GM12878 (cell line): ENCODE measurements at regions not wholly inside any gene's neighbourhood (a gene's known extent, or its start where the extent isn't known, plus 50 kb on each side); places are given as distances from the start of the nearest gene placed in this dataset.

Experiments
- ATAC-seq: fragments of 200-7000 bp; cut with Tn5 transposase; 3 replicates; pipeline ENCODE4 v1.9.1; 2020; ENCODE audit warnings: mild to moderate bottlenecking, moderate library complexity
- BruUV-seq: library from RNA; stranded (reverse); fragments of 400-500 nt; replicated peaks from 2 replicates; lab custom pipeline; 2021; lab: Mats Ljungman, UMichigan
- CTCF ChIA-PET: fragments of 300-600 bp; sonication (Branson Sonifier 250); formaldehyde crosslinking; extraction: SDS; loops from one replicate; lab custom pipeline; 2021; ENCODE audit warnings: inconsistent platforms; lab: Yijun Ruan, JAX
- POLR2A ChIA-PET: fragments of 350-600 bp; formaldehyde crosslinking; extraction: SDS; loops from one replicate; lab custom pipeline; 2021; ENCODE audit warnings: inconsistent platforms; lab: Charles Lee
- RAD21 ChIA-PET: fragments of 300-600 bp; sonication (Branson Sonifier 250); formaldehyde crosslinking; loops from one replicate; lab custom pipeline; 2023; ENCODE audit warnings: antibody characterized with exemption; ENCODE audit not compliant: unreplicated experiment; lab: Charles Lee
- SMC1A ChIA-PET: fragments of 300-600 bp; sonication (Branson Sonifier 250); formaldehyde crosslinking; loops from one replicate; lab custom pipeline; 2023; ENCODE audit not compliant: unreplicated experiment, uncharacterized antibody; lab: Charles Lee
- DNase-seq: peaks from one replicate; pipeline ENCODE4 v3.0.0-alpha.2; 2011; ENCODE audit warnings: low read depth, low spot score
- FAIRE-seq: peaks from 3 replicates; lab custom pipeline; 2011; peaks lifted over from hg19 to GRCh38; lab: Jason Lieb, UNC
- H2AFZ ChIP-seq: 2 replicates; pipeline ENCODE4 v1.6.0; 2011; ENCODE audit warnings: low read depth, low read length, control low read depth; ENCODE audit not compliant: control insufficient read depth
- H3K27ac ChIP-seq: 2 replicates; pipeline ENCODE4 v1.5.1; 2011; ENCODE audit warnings: control low read depth; ENCODE audit not compliant: control insufficient read depth, insufficient read depth
- H3K27me3 ChIP-seq, 2 experiments: replicated peaks in 1 of 2; 2 replicates each; pipeline versions ENCODE4 v1.6.0 to v1.6.1; 2011; ENCODE audit warnings: low read length in 1 of 2; ENCODE audit not compliant: control insufficient read depth in 2 of 2, insufficient read depth in 2 of 2
- H3K36me3 ChIP-seq, 2 experiments: 2 replicates each; pipeline ENCODE4 v1.5.1; 2011; ENCODE audit warnings: low read length in 1 of 2; ENCODE audit not compliant: control insufficient read depth in 2 of 2, insufficient read depth in 2 of 2
- H3K4me1 ChIP-seq: 2 replicates; pipeline ENCODE4 v1.6.1; 2011; ENCODE audit warnings: mild to moderate bottlenecking, low read length, moderate library complexity, mixed read lengths; ENCODE audit not compliant: control insufficient read depth, insufficient read depth
- H3K4me2 ChIP-seq: 2 replicates; pipeline ENCODE4 v1.6.0; 2011; ENCODE audit warnings: control low read depth; ENCODE audit not compliant: control insufficient read depth, insufficient read depth
- H3K4me3 ChIP-seq: fragments of 200-600 bp; sonication (generic); 2 replicates; pipeline ENCODE4 v1.5.1; 2016
- H3K79me2 ChIP-seq: 2 replicates; pipeline ENCODE4 v1.6.0; 2011; ENCODE audit warnings: low read length; ENCODE audit not compliant: control insufficient read depth, insufficient read depth
- H3K9ac ChIP-seq: 2 replicates; pipeline ENCODE4 v1.8.0; 2011; ENCODE audit warnings: low read length, control low read depth, mixed read lengths; ENCODE audit not compliant: control insufficient read depth, insufficient read depth
- H3K9me3 ChIP-seq: replicated peaks from 3 replicates; pipeline ENCODE4 v1.5.1; 2011; ENCODE audit warnings: mild to moderate bottlenecking, low read length; ENCODE audit not compliant: control insufficient read depth, insufficient read depth
- H4K20me1 ChIP-seq: 2 replicates; pipeline ENCODE4 v1.6.0; 2011; ENCODE audit not compliant: control insufficient read depth, insufficient read depth
- CHD1 ChIP-seq: IDR thresholded peaks from 2 replicates; pipeline ENCODE4 v1.6.1; 2012; ENCODE audit warnings: low read depth, low read length, improper control_type of control experiment
- EGR1 ChIP-seq, 2 experiments: IDR thresholded peaks; 1 replicate in 1 of 2; 2 replicates in 1 of 2; pipeline ENCODE4 v1.6.1; 2011 to 2012; ENCODE audit warnings: low read depth in 2 of 2, low read length in 2 of 2, borderline replicate concordance in 1 of 2, mild to moderate bottlenecking in 1 of 2, moderate library complexity in 1 of 2
- ETV6 ChIP-seq, 2 experiments: fragments of 450-650 bp in 1 of 2; IDR thresholded peaks in 1 of 2; conservative IDR thresholded peaks in 1 of 2; 2 replicates each; pipeline ENCODE4 v1.6.1; 2014; ENCODE audit warnings: antibody characterized with exemption in 1 of 2, borderline replicate concordance in 1 of 2, low read depth in 1 of 2, mild to moderate bottlenecking in 1 of 2, moderate library complexity in 1 of 2
- MYC ChIP-seq: IDR thresholded peaks from 2 replicates; pipeline ENCODE4 v1.6.1; 2011; ENCODE audit warnings: mild to moderate bottlenecking, low read length, moderate library complexity, inconsistent platforms; ENCODE audit not compliant: insufficient read depth, insufficient replicate concordance, insufficient read length, severe bottlenecking
- NR2C1 ChIP-seq: fragments of 450-650 bp; IDR thresholded peaks from 2 replicates; pipeline ENCODE4 v1.6.1; 2017; ENCODE audit warnings: antibody characterized with exemption, mild to moderate bottlenecking, moderate library complexity
- TARDBP ChIP-seq: IDR thresholded peaks from 2 replicates; pipeline ENCODE4 v1.6.1; 2016; ENCODE audit warnings: borderline replicate concordance
- TCF3 ChIP-seq: IDR thresholded peaks from 2 replicates; pipeline ENCODE4 v1.6.1; 2012; ENCODE audit warnings: low read depth, mild to moderate bottlenecking, low read length, borderline replicate concordance; ENCODE audit not compliant: insufficient read depth
- WRNIP1 ChIP-seq: IDR thresholded peaks from 2 replicates; pipeline ENCODE4 v1.6.1; 2011; ENCODE audit warnings: low read depth, low read length, improper control_type of control experiment, borderline replicate concordance
- ZNF24 ChIP-seq: fragments of 450-650 bp; IDR thresholded peaks from 2 replicates; pipeline ENCODE4 v1.6.1; 2017; ENCODE audit warnings: antibody characterized with exemption, mild to moderate bottlenecking
- WGBS: methylation state at CpG from one replicate; pipeline ENCODE4 v1.1.6; 2016; ENCODE audit warnings: low lambda C conversion rate; ENCODE audit not compliant: insufficient replicate concordance, insufficient coverage; ENCODE audit errors: missing lambda C conversion rate; 5-methylcytosine and 5-hydroxymethylcytosine counted together
- in situ Hi-C: fragments of 300-500 bp; cut with MboI; formaldehyde crosslinking; loops from 9 replicates; pipeline ENCODE4 v1.14.3; 2018; ENCODE audit warnings: mixed read lengths
- intact Hi-C: fragments of 100-400 bp; cut with micrococcal nuclease; formaldehyde crosslinking; loops from one replicate; pipeline ENCODE4 v1.14.2; 2022; ENCODE audit not compliant: unreplicated experiment
- TF ChIP-seq, protein P1 (sequence below): fragments of 450-650 bp; formaldehyde crosslinking; IDR thresholded peaks from 2 replicates; pipeline ENCODE4 v1.4.0; 2020; ENCODE audit warnings: mild to moderate bottlenecking, moderate library complexity
- TF ChIP-seq, protein P2 (sequence below): IDR thresholded peaks from 2 replicates; pipeline ENCODE4 v1.6.1; 2012; ENCODE audit warnings: improper control_type of control experiment, low read depth, low read length; ENCODE audit not compliant: insufficient replicate concordance
- TF ChIP-seq, protein P3 (sequence below): fragments of 450-650 bp; formaldehyde crosslinking; IDR thresholded peaks from 2 replicates; pipeline ENCODE4 v1.5.0; 2022; ENCODE audit warnings: mild to moderate bottlenecking, missing genetic modification characterization

DNA sequence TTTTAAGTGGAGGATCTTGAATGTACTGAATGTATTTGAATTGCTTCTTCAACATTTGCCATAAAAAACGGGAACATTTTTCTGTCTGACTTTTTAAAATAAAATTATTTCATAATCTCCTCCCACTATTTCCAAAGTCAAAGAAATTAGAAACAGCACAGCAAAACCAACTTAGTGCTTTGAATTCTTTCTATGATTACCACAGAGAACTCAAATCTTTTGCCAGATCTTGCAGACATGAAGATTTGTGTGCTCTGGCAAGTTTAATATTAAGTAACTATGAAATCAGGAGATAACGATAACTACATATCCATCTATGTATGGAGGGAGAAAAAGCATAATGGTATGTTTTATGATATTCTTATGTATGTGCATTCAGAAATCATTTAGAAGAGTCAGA lies 982.2 kb downstream of the PCDH7 start:
- Histone ChIP-seq H3K27ac (no peak overlapping the region), H3K9me3 (no peaks in the 10 kb centered on the region), H3K4me3 (no peak overlapping the region), H3K9ac (no peak overlapping the region), H2AFZ (no peak overlapping the region), H4K20me1 (no peaks in the 10 kb centered on the region), H3K79me2 (no peaks in the 10 kb centered on the region), H3K4me1 (no peaks in the 10 kb centered on the region), H3K27me3 (no peaks in the 10 kb centered on the region), H3K4me2 (no peak overlapping the region), H3K36me3 (no peaks in the 10 kb centered on the region)
- ChIA-PET RAD21 (no interaction called here), SMC1A (no interaction called here), CTCF (no interaction called here), POLR2A (no interaction called here)
- 42% methylated on average over 2 of the region's 2 CpGs for WGBS
- intact Hi-C loops (no loop called here), in situ Hi-C loops (no loop called here)
- no TSS peak for BruUV-seq
- FAIRE-seq (no peak), DNase-seq (no peak), ATAC-seq (no peak)
- TF ChIP-seq ETV6 (conservative IDR thresholded peaks at IDR 0.05 in 1 of 2, IDR thresholded peaks at IDR 0.05 in 1 of 2; ENCODE audit: borderline replicate concordance in 1 of 2, low read depth in 1 of 2) (no peak), EGR1 (IDR thresholded peaks at IDR 0.05; ENCODE audit: borderline replicate concordance in 1 of 2, low read depth in 2 of 2, low read length in 2 of 2) (no peak), TARDBP (no peak), CHD1 (no peak), WRNIP1 (no peak), NR2C1 (no peak), ZNF24 (no peak), TCF3 (no peak), MYC (no peak)
- TF ChIP-seq, protein P1, sequence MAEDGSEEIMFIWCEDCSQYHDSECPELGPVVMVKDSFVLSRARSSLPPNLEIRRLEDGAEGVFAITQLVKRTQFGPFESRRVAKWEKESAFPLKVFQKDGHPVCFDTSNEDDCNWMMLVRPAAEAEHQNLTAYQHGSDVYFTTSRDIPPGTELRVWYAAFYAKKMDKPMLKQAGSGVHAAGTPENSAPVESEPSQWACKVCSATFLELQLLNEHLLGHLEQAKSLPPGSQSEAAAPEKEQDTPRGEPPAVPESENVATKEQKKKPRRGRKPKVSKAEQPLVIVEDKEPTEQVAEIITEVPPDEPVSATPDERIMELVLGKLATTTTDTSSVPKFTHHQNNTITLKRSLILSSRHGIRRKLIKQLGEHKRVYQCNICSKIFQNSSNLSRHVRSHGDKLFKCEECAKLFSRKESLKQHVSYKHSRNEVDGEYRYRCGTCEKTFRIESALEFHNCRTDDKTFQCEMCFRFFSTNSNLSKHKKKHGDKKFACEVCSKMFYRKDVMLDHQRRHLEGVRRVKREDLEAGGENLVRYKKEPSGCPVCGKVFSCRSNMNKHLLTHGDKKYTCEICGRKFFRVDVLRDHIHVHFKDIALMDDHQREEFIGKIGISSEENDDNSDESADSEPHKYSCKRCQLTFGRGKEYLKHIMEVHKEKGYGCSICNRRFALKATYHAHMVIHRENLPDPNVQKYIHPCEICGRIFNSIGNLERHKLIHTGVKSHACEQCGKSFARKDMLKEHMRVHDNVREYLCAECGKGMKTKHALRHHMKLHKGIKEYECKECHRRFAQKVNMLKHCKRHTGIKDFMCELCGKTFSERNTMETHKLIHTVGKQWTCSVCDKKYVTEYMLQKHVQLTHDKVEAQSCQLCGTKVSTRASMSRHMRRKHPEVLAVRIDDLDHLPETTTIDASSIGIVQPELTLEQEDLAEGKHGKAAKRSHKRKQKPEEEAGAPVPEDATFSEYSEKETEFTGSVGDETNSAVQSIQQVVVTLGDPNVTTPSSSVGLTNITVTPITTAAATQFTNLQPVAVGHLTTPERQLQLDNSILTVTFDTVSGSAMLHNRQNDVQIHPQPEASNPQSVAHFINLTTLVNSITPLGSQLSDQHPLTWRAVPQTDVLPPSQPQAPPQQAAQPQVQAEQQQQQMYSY (CRISPR knock-in tag): no peak
- TF ChIP-seq, protein P2, sequence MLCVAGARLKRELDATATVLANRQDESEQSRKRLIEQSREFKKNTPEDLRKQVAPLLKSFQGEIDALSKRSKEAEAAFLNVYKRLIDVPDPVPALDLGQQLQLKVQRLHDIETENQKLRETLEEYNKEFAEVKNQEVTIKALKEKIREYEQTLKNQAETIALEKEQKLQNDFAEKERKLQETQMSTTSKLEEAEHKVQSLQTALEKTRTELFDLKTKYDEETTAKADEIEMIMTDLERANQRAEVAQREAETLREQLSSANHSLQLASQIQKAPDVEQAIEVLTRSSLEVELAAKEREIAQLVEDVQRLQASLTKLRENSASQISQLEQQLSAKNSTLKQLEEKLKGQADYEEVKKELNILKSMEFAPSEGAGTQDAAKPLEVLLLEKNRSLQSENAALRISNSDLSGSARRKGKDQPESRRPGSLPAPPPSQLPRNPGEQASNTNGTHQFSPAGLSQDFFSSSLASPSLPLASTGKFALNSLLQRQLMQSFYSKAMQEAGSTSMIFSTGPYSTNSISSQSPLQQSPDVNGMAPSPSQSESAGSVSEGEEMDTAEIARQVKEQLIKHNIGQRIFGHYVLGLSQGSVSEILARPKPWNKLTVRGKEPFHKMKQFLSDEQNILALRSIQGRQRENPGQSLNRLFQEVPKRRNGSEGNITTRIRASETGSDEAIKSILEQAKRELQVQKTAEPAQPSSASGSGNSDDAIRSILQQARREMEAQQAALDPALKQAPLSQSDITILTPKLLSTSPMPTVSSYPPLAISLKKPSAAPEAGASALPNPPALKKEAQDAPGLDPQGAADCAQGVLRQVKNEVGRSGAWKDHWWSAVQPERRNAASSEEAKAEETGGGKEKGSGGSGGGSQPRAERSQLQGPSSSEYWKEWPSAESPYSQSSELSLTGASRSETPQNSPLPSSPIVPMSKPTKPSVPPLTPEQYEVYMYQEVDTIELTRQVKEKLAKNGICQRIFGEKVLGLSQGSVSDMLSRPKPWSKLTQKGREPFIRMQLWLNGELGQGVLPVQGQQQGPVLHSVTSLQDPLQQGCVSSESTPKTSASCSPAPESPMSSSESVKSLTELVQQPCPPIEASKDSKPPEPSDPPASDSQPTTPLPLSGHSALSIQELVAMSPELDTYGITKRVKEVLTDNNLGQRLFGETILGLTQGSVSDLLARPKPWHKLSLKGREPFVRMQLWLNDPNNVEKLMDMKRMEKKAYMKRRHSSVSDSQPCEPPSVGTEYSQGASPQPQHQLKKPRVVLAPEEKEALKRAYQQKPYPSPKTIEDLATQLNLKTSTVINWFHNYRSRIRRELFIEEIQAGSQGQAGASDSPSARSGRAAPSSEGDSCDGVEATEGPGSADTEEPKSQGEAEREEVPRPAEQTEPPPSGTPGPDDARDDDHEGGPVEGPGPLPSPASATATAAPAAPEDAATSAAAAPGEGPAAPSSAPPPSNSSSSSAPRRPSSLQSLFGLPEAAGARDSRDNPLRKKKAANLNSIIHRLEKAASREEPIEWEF: no peak
- TF ChIP-seq, protein P3, sequence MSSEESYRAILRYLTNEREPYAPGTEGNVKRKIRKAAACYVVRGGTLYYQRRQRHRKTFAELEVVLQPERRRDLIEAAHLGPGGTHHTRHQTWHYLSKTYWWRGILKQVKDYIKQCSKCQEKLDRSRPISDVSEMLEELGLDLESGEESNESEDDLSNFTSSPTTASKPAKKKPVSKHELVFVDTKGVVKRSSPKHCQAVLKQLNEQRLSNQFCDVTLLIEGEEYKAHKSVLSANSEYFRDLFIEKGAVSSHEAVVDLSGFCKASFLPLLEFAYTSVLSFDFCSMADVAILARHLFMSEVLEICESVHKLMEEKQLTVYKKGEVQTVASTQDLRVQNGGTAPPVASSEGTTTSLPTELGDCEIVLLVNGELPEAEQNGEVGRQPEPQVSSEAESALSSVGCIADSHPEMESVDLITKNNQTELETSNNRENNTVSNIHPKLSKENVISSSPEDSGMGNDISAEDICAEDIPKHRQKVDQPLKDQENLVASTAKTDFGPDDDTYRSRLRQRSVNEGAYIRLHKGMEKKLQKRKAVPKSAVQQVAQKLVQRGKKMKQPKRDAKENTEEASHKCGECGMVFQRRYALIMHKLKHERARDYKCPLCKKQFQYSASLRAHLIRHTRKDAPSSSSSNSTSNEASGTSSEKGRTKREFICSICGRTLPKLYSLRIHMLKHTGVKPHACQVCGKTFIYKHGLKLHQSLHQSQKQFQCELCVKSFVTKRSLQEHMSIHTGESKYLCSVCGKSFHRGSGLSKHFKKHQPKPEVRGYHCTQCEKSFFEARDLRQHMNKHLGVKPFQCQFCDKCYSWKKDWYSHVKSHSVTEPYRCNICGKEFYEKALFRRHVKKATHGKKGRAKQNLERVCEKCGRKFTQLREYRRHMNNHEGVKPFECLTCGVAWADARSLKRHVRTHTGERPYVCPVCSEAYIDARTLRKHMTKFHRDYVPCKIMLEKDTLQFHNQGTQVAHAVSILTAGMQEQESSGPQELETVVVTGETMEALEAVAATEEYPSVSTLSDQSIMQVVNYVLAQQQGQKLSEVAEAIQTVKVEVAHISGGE: no peak
